Mesodermal cell (in vitro differentiated cells): ENCODE measurements at regions not wholly inside any gene's neighbourhood (a gene's known extent, or its start where the extent isn't known, plus 50 kb on each side); places are given as distances from the start of the nearest gene placed in this dataset.
"Not testable (repeated sequence)": the region's sequence is repeated elsewhere in the genome, so short reads cannot be mapped to it uniquely, and the experiment has no call there.

Source experiments
- H3K27ac ChIP-seq: 2 replicates; pipeline ENCODE4 v1.7.0; 2013; ENCODE audit warnings: mild to moderate bottlenecking, low read depth, low read length, moderate library complexity; ENCODE audit not compliant: severe bottlenecking
- H3K36me3 ChIP-seq: 2 replicates; pipeline ENCODE4 v1.7.1; 2013; ENCODE audit warnings: mild to moderate bottlenecking, low read length, moderate library complexity; ENCODE audit not compliant: control insufficient read depth, insufficient read depth
- H3K4me1 ChIP-seq: one replicate; pipeline ENCODE4 v1.7.1; 2013; ENCODE audit warnings: mild to moderate bottlenecking, low read length; ENCODE audit not compliant: insufficient read depth, control insufficient read depth, poor library complexity, severe bottlenecking
- H3K4me3 ChIP-seq: 2 replicates; pipeline ENCODE4 v1.7.0; 2013; ENCODE audit warnings: low read length, control low read depth, mild to moderate bottlenecking; ENCODE audit not compliant: insufficient read depth, poor library complexity, severe bottlenecking; ENCODE audit errors: extremely low read depth
- H3K9me3 ChIP-seq: 2 replicates; pipeline ENCODE4 v1.7.1; 2013; ENCODE audit warnings: mild to moderate bottlenecking, low read length, moderate library complexity; ENCODE audit not compliant: control insufficient read depth
- WGBS, 2 experiments: methylation state at CpG; one replicate each; pipeline ENCODE4 v1.1.5; 2013; ENCODE audit warnings: missing lambda C conversion rate in 2 of 2; ENCODE audit not compliant: insufficient coverage in 2 of 2; 5-methylcytosine and 5-hydroxymethylcytosine counted together

- H3K4me1 ChIP-seq = no peaks in the 10 kb centered on the region
- no peaks in the 10 kb centered on the region for H3K9me3 ChIP-seq
- H3K4me3 ChIP-seq = no peak overlapping the region
- H3K27ac ChIP-seq = no peak overlapping the region
- H3K36me3 ChIP-seq = no peaks in the 10 kb centered on the region
- 50% methylated on average over 3 of the region's 3 CpGs; no CpG with 5 or more reads in 1 of the 2 experiments for whole genome bisulfite sequencing, 2 experiments
Observed at GRCh38 chr2:236827997-236828396, 257.7 kb upstream of the COPS8 start.

GRCh38 chr2:236828820-236829219 is 256.9 kb upstream of the COPS8 start:
- WGBS, 2 experiments = 75 to 88% methylated on average over 1 of the region's 2 CpGs
- no peaks in the 10 kb centered on the region for H3K9me3 ChIP-seq
- no peak overlapping the region for H3K27ac ChIP-seq
- no peaks in the 10 kb centered on the region for H3K36me3 ChIP-seq
- no peak overlapping the region for H3K4me3 ChIP-seq
- no peaks in the 10 kb centered on the region for H3K4me1 ChIP-seq

GRCh38 chr2:236830926-236831325 is 254.8 kb upstream of the COPS8 start:
- WGBS, 2 experiments = 83 to 91% methylated on average over 3 of the region's 3 CpGs
- H3K9me3 ChIP-seq = peaks cover 4% of the 10 kb centered on the region
- no peak overlapping the region for H3K27ac ChIP-seq
- no peaks in the 10 kb centered on the region for H3K4me1 ChIP-seq
- no peak overlapping the region for H3K4me3 ChIP-seq
- H3K36me3 ChIP-seq = no peaks in the 10 kb centered on the region

- Histone ChIP-seq H3K36me3 (no peaks in the 10 kb centered on the region), H3K4me1 (no peaks in the 10 kb centered on the region), H3K9me3 (peaks cover 9% of the 10 kb centered on the region), H3K4me3 (no peak overlapping the region), H3K27ac (no peak overlapping the region)
- WGBS, 2 experiments = 96 to 98% methylated on average over 3 of the region's 6 CpGs
Observed at GRCh38 chr2:236831698-236832097, 254.0 kb upstream of the COPS8 start.

- Histone ChIP-seq H3K36me3 (no peaks in the 10 kb centered on the region), H3K4me1 (no peaks in the 10 kb centered on the region), H3K4me3 (no peak overlapping the region), H3K9me3 (peaks cover 9% of the 10 kb centered on the region), H3K27ac (no peak overlapping the region)
- 91 to 93% methylated on average over 2 to 3 of the region's 3 CpGs for WGBS, 2 experiments
Observed at GRCh38 chr2:236833501-236834073, 252.1 kb upstream of the COPS8 start.

- Histone ChIP-seq H3K27ac (no peak overlapping the region), H3K36me3 (no peaks in the 10 kb centered on the region), H3K9me3 (peaks cover 9% of the 10 kb centered on the region), H3K4me3 (no peak overlapping the region), H3K4me1 (no peaks in the 10 kb centered on the region)
- 100% methylated on average over 1 of the region's 1 CpG; no CpG with 5 or more reads in 1 of the 2 experiments for WGBS, 2 experiments
Observed at GRCh38 chr2:236834284-236834683, 251.4 kb upstream of the COPS8 start.

GRCh38 chr2:236835307-236836024 is 250.2 kb upstream of the COPS8 start:
- peaks cover 9% of the 10 kb centered on the region for H3K9me3 ChIP-seq
- H3K4me3 ChIP-seq = no peak overlapping the region
- no peaks in the 10 kb centered on the region for H3K36me3 ChIP-seq
- no peaks in the 10 kb centered on the region for H3K4me1 ChIP-seq
- H3K27ac ChIP-seq = no peak overlapping the region
- WGBS, 2 experiments = 83% methylated on average over 1 of the region's 2 CpGs; no CpG with 5 or more reads in 1 of the 2 experiments

GRCh38 chr2:236836028-236836427 is 249.7 kb upstream of the COPS8 start:
- 80 to 93% methylated on average over 2 of the region's 2 CpGs for WGBS, 2 experiments
- not testable (repeated sequence) for H3K4me3 ChIP-seq, H3K36me3 ChIP-seq, H3K27ac ChIP-seq, H3K9me3 ChIP-seq, H3K4me1 ChIP-seq

- no peak overlapping the region for H3K4me3 ChIP-seq
- no peaks in the 10 kb centered on the region for H3K4me1 ChIP-seq
- H3K36me3 ChIP-seq = no peaks in the 10 kb centered on the region
- 92 to 97% methylated on average over 3 of the region's 3 CpGs for WGBS, 2 experiments
- peaks cover 9% of the 10 kb centered on the region for H3K9me3 ChIP-seq
- H3K27ac ChIP-seq = no peak overlapping the region
Observed at GRCh38 chr2:236840215-236840614, 245.5 kb upstream of the COPS8 start.

GRCh38 chr2:236840857-236841256 is 244.8 kb upstream of the COPS8 start:
- Histone ChIP-seq H3K27ac (no peak overlapping the region), H3K9me3 (peaks cover 9% of the 10 kb centered on the region), H3K4me3 (no peak overlapping the region), H3K4me1 (no peaks in the 10 kb centered on the region), H3K36me3 (no peaks in the 10 kb centered on the region)
- 90 to 94% methylated on average over 2 to 4 of the region's 7 CpGs for WGBS, 2 experiments

- no peaks in the 10 kb centered on the region for H3K36me3 ChIP-seq
- peaks cover 11% of the 10 kb centered on the region for H3K9me3 ChIP-seq
- H3K4me3 ChIP-seq = no peak overlapping the region
- H3K27ac ChIP-seq = no peak overlapping the region
- 84 to 95% methylated on average over 7 of the region's 7 CpGs for WGBS, 2 experiments
- H3K4me1 ChIP-seq = no peaks in the 10 kb centered on the region
Observed at GRCh38 chr2:236841389-236841788, 244.3 kb upstream of the COPS8 start.
